GM23338 (cell line): ENCODE measurements at regions not wholly inside any gene's neighbourhood (a gene's known extent, or its start where the extent isn't known, plus 50 kb on each side); places are given as distances from the start of the nearest gene placed in this dataset.

ENCODE experiments used
- CREB1 ChIP-seq: fragments of 250-450 bp; sonication (Bioruptor Pico); IDR thresholded peaks from 2 replicates; pipeline ENCODE4 v1.5.0; 2020; ENCODE audit warnings: low read depth, mild to moderate bottlenecking, moderate library complexity
- EZH2 ChIP-seq: fragments of 200-600 bp; sonication (generic); IDR thresholded peaks from one replicate; pipeline ENCODE4 v1.8.0; 2017; ENCODE audit warnings: antibody characterized with exemption, mild to moderate bottlenecking, low read depth; ENCODE audit not compliant: unreplicated experiment
- POLR2AphosphoS5 ChIP-seq: IDR thresholded peaks from 2 replicates; pipeline ENCODE4 v1.6.1; 2016; ENCODE audit warnings: antibody characterized with exemption, low read depth
- TF ChIP-seq, protein P1 (sequence below), 2 experiments: fragments of 200-600 bp in 1 of 2; sonication (generic) in 1 of 2; conservative IDR thresholded peaks; 2 replicates each; pipeline versions ENCODE4 v1.5.1 to v1.6.1; 2016 to 2017; ENCODE audit warnings: antibody characterized with exemption in 2 of 2, low read depth in 2 of 2, mild to moderate bottlenecking in 2 of 2, moderate library complexity in 1 of 2

DNA sequence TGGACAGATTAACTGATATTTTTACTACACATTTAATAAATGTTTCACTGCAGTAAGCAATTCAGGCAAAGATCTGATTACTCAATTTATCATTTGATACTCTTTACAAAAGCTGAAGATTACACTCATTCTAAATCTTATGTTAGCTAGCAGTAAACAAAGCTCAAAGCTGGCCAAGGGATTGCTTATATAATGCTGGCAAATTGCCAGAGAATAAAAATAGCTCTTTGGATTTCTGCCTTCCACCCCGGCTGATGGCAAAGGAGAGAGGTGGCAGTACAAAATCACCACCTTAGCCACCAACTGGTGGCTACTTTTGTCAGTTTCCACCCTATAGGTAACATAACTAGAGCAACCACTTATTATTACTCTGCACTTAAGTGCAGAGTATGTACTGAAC, 320.5 kb downstream of the FSIP2 start:
- TF ChIP-seq CREB1 (no peak), EZH2 (no peak), POLR2AphosphoS5 (no peak)
- TF ChIP-seq, protein P1, sequence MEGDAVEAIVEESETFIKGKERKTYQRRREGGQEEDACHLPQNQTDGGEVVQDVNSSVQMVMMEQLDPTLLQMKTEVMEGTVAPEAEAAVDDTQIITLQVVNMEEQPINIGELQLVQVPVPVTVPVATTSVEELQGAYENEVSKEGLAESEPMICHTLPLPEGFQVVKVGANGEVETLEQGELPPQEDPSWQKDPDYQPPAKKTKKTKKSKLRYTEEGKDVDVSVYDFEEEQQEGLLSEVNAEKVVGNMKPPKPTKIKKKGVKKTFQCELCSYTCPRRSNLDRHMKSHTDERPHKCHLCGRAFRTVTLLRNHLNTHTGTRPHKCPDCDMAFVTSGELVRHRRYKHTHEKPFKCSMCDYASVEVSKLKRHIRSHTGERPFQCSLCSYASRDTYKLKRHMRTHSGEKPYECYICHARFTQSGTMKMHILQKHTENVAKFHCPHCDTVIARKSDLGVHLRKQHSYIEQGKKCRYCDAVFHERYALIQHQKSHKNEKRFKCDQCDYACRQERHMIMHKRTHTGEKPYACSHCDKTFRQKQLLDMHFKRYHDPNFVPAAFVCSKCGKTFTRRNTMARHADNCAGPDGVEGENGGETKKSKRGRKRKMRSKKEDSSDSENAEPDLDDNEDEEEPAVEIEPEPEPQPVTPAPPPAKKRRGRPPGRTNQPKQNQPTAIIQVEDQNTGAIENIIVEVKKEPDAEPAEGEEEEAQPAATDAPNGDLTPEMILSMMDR (conservative IDR thresholded peaks at IDR 0.05; ENCODE audit: low read depth in 2 of 2): no peak
